GM12801 (cell line): ENCODE measurements at regions not wholly inside any gene's neighbourhood (a gene's known extent, or its start where the extent isn't known, plus 50 kb on each side); places are given as distances from the start of the nearest gene placed in this dataset.

ENCODE experiments used
- TF ChIP-seq, protein P1 (sequence below): IDR thresholded peaks from one replicate; pipeline ENCODE4 v1.5.1; 2011; ENCODE audit warnings: control low read depth; ENCODE audit not compliant: insufficient read length; ENCODE audit errors: extremely low read depth

DNA sequence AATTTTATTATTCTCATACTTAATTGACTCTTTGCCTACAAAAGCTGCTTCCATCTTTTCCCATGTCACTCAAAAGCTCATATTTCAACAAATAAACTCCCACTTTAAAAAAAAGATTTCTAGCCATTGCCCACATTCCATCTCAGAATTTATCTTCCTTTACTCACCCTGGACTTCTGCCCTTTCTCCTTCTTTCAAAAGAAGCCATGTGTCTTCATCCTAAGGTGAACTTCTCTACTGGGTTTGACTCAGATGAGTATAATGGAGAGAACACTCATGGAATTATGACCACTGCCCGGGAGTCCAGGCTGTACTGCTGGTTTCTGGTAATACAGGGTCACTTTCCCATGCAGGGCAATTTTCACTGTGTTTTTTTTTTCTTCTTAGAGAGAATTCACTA lies 548.5 kb upstream of the ZNF462 start:
- TF ChIP-seq, protein P1, sequence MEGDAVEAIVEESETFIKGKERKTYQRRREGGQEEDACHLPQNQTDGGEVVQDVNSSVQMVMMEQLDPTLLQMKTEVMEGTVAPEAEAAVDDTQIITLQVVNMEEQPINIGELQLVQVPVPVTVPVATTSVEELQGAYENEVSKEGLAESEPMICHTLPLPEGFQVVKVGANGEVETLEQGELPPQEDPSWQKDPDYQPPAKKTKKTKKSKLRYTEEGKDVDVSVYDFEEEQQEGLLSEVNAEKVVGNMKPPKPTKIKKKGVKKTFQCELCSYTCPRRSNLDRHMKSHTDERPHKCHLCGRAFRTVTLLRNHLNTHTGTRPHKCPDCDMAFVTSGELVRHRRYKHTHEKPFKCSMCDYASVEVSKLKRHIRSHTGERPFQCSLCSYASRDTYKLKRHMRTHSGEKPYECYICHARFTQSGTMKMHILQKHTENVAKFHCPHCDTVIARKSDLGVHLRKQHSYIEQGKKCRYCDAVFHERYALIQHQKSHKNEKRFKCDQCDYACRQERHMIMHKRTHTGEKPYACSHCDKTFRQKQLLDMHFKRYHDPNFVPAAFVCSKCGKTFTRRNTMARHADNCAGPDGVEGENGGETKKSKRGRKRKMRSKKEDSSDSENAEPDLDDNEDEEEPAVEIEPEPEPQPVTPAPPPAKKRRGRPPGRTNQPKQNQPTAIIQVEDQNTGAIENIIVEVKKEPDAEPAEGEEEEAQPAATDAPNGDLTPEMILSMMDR = no peak

DNA sequence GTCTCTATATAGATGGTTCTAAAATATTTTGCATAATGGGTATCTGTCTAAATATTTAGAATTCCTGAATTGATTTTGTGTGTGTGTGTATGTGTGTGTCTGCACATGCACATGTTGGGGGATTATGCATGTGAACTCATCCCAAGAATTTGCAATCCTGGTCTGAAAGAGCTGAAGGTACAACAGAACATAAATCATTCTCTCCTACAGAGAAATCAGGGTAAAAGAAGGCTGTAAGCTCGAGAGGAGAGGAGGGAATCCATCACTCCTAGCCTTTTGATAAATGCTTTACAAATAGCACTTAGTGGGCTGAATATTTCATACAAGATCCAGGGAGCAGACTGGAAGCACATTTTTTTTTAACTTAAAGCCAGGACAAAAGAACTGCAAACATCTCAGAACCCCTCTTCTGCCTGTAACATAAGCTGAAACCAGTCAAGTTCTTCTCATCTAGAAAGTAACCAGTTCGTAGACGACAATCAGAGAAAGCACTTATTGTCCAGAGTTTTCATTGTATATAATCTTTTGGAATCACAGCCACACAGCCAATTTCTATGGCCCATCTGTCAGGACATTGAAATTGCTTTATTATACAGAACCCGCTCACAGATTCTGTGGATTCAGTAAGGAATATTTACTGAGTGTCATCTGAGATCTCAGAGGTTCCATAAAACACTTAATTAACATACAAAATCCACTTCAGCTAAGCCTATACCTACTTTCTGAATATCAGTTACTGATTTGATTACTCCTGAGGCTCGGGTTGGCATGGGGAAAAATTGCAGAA lies 541.4 kb upstream of the ZNF462 start:
- TF ChIP-seq, protein P1 = no peak

DNA sequence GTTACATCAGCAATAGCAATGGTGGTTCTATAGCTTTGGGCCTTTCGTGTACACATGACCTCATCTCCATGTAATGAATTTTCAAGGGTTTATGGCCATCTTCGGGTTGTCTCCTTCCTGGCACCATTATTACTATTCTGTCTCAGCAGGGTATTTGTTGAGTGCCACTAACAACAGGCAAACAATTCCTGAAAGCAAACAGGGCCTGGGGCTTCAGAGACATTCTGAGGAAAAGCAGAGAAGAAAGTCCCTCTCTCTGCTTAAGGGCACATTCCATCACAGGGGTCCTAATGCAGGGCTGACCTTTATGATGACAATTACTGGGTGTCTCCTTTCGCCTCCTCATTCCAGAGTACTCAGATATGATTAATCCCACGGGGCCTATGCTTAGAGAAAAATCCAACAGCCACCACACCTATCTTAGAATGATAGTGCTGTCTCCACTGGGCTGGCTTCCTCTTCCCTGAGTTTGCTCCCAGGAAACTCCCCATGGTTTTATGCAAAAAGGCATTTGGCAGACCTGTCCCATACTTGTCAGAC lies 540.2 kb upstream of the ZNF462 start:
- TF ChIP-seq, protein P1 = no peak

DNA sequence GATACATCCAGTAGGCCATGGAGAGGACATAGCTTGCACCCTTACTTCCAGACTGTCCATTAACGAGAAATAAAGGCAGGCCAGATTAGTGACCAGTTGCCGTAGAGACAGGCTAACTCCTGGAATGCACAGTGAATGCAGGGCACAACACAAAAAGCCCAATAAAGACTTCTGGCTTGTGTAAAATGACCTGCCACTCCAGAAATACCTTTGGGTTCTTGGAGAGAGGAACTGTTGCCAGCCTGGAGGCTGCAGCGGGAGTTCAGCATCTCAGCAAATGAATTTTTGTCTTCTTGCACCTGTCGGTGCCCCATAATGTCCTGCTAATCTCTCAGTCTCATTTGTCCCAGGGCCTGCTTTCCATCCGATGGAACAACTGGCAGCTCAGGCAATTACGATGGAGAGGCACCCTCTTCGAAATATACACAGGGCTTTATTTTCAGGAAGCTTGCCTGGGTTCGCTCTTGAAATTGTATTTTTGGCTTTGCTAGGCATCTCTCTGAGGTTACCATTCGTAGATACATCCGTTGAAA lies 538.8 kb upstream of the ZNF462 start:
- TF ChIP-seq, protein P1 = no peak

DNA sequence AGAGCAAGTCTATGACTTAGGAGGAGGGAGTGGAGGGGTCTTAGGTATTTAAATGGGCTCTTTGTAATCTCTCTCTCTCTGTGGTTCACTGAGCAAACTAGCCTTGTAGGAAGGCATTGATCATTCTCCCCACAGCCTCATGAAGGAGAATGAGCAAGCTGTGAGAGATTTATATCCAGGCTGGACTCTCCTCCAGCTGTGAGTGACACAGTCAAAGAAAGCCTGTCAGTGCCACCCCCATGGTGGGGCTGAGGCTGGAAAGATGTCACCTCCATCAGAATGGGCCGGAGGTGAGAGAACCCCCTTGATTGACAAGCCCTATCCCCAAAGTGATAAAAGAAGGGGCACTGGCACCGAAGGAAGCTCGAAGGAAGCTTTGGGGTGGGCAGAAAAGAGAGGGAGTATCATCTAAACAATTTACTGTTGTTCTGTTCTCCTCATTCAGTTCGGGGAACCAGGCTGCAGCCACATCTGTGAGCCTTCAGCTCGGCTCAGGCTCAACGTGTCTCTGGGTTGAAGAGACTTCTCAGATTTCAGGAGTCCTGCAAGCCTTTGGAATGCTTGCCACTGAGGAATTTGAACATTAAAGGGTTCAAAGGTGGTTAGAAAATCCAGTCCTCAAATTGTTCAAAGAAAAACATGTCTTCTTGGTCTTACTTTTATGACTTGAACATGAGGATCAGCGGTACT lies 538.2 kb upstream of the ZNF462 start:
- TF ChIP-seq, protein P1 = no peak

DNA sequence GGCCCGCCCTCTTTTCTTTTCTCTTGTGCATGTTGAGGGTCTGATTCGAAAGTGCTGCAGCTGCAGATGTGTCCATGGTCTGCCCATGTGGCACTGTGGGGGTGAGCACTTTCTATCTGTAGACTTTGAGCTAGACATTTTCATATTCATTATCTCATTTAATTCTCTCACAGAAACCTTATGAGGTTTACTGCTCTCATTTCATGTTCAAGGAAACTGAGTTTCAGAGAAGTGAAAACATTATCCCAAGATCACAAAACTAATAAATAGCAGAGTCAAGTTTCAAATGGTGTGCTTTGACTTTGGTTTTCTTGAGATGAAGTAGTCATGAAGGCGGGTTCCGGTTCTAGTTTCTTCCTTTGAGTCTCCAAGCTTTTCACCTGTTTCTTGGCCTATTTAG lies 536.5 kb upstream of the ZNF462 start:
- TF ChIP-seq, protein P1 = no peak

DNA sequence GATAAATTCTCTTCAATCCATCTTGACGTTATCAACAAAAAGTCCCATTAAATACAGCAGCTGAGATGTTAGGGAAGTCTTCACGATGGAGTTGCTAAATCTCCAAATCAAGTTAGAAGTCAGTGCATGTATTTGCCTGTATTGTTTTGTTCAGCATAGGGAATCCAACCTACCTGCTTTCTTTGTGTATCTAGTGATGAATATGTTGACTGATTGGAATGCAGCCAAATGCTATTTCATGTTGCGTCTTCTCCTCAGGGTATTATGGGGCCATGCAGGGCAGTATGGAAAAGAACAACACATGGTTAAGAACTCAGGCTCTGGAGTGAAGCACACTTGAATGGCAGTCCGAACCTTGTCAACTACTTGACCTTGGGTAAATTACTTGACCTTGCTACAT lies 529.5 kb upstream of the ZNF462 start:
- TF ChIP-seq, protein P1 = no peak
